IPS-NIHi11 (cell line): ENCODE measurements at regions not wholly inside any gene's neighbourhood (a gene's known extent, or its start where the extent isn't known, plus 50 kb on each side); places are given as distances from the start of the nearest gene placed in this dataset.

Experiments
- DNase-seq: peaks from one replicate; pipeline ENCODE4 v3.0.0; 2012; ENCODE audit warnings: mixed read lengths, low spot score

- DNase-seq, result peak; percentile 53
Measured at GRCh38 chr10:34866848-34867247, 51.8 kb upstream of the PARD3 start.
